Upper lobe of left lung (tissue), 6 donors: ENCODE measurements at regions not wholly inside any gene's neighbourhood (a gene's known extent, or its start where the extent isn't known, plus 50 kb on each side); places are given as distances from the start of the nearest gene placed in this dataset.
"Not testable (repeated sequence)": the region's sequence is repeated elsewhere in the genome, so short reads cannot be mapped to it uniquely, and the experiment has no call there.

ENCODE experiments used
- ATAC-seq, 2 donors: fragments of 200-7000 bp; cut with Tn5 transposase; one replicate each; pipeline ENCODE4 v1.9.1; 2022; ENCODE audit warnings: mild to moderate bottlenecking in 2 of 2, moderate library complexity in 2 of 2; ENCODE audit not compliant: low FRiP score in 2 of 2
- DNase-seq, 2 donors: peaks; one replicate each; pipeline ENCODE4 v3.0.0-alpha.2; 2019 to 2020
- H3K27ac ChIP-seq, 4 donors: fragments of 200-600 bp; sonication (generic); one replicate each; pipeline ENCODE4 v1.5.1; 2016 to 2019
- H3K27me3 ChIP-seq, 4 donors: fragments of 200-600 bp; sonication (generic); one replicate each; pipeline ENCODE4 v1.5.1; 2017 to 2019
- H3K36me3 ChIP-seq, 4 donors: fragments of 200-600 bp; sonication (generic); one replicate each; pipeline ENCODE4 v1.5.1; 2016 to 2019
- H3K4me1 ChIP-seq, 4 donors: fragments of 200-600 bp; sonication (generic); one replicate each; pipeline ENCODE4 v1.5.1; 2018 to 2019
- H3K4me3 ChIP-seq, 4 donors: fragments of 200-600 bp; sonication (generic); one replicate each; pipeline ENCODE4 v1.5.1; 2017 to 2019; ENCODE audit warnings: mild to moderate bottlenecking in 2 of 4, moderate library complexity in 1 of 4
- H3K9me3 ChIP-seq, 4 donors: fragments of 200-600 bp; sonication (generic); one replicate each; pipeline ENCODE4 v1.5.1; 2018 to 2019
- CTCF ChIP-seq, 6 experiments: fragments of 450-650 bp in 4 of 6; fragments of 200-600 bp in 2 of 6; sonication (generic) in 2 of 6; IDR thresholded peaks; one replicate each; pipeline ENCODE4 v1.5.1; 2016 to 2019; ENCODE audit warnings: antibody characterized with exemption in 6 of 6
- EP300 ChIP-seq, 4 donors: sonication (generic); formaldehyde crosslinking; IDR thresholded peaks; one replicate each; pipeline ENCODE4 v1.5.1; 2017; ENCODE audit warnings: antibody characterized with exemption in 4 of 4, control low read depth in 2 of 4
- POLR2A ChIP-seq, 4 donors: fragments of 450-650 bp; IDR thresholded peaks; one replicate each; pipeline ENCODE4 v1.5.1; 2016 to 2017; ENCODE audit warnings: antibody characterized with exemption in 4 of 4, mild to moderate bottlenecking in 2 of 4
- POLR2AphosphoS5 ChIP-seq, 2 donors: sonication (generic); formaldehyde crosslinking; IDR thresholded peaks; one replicate each; pipeline ENCODE4 v1.5.1; 2017; ENCODE audit warnings: antibody characterized with exemption in 2 of 2
- WGBS, 2 donors: methylation state at CpG; one replicate each; pipeline ENCODE4 v1.1.5; 2017 to 2018; 5-methylcytosine and 5-hydroxymethylcytosine counted together
- donor health status: DM: no; HTN: no; CAD: no; lungs with moderate emphysema.
- donor health status: DM: no; HTN: yes; CAD: no; lungs with severe emphysema.

- DNase-seq = no peak
- Histone ChIP-seq H3K9me3 (no peaks in the 10 kb centered on the region), H3K27me3 (no peaks in the 10 kb centered on the region), H3K36me3 (no peaks in the 10 kb centered on the region), H3K4me3 (no peak overlapping the region), H3K27ac (no peak overlapping the region), H3K4me1 (no peaks in the 10 kb centered on the region)
- no peak for TF ChIP-seq EP300 (IDR thresholded peaks at IDR 0.05)
- no peak for TF ChIP-seq POLR2AphosphoS5 (IDR thresholded peaks at IDR 0.05)
- TF ChIP-seq POLR2A (IDR thresholded peaks at IDR 0.05) = no peak
- no peak for ATAC-seq
- 82 to 86% methylated on average over 5 of the region's 5 CpGs for WGBS, 2 donors
Observed at GRCh38 chr6:15908871-15909270, 220.0 kb upstream of the MYLIP start.

- WGBS, 2 donors = 65 to 68% methylated on average over 11 of the region's 11 CpGs
- Histone ChIP-seq H3K27me3 (no peaks in the 10 kb centered on the region), H3K27ac (no peak overlapping the region), H3K9me3 (no peaks in the 10 kb centered on the region), H3K4me1 (no peaks in the 10 kb centered on the region), H3K4me3 (no peak overlapping the region), H3K36me3 (no peaks in the 10 kb centered on the region)
- DNase-seq (no peak), ATAC-seq (no peak)
- TF ChIP-seq EP300 (IDR thresholded peaks at IDR 0.05) = no peak
- TF ChIP-seq POLR2A (IDR thresholded peaks at IDR 0.05) = no peak
- no peak for TF ChIP-seq POLR2AphosphoS5 (IDR thresholded peaks at IDR 0.05)
- no peak for TF ChIP-seq CTCF (IDR thresholded peaks at IDR 0.05)
Observed at GRCh38 chr6:15907914-15908518, 220.9 kb upstream of the MYLIP start.

GRCh38 chr6:15907220-15907913, 221.5 kb upstream of the MYLIP start:
- not testable (repeated sequence) for H3K9me3 ChIP-seq, H3K36me3 ChIP-seq, H3K27ac ChIP-seq, DNase-seq, H3K4me1 ChIP-seq, H3K4me3 ChIP-seq, H3K27me3 ChIP-seq, ATAC-seq
- 72 to 79% methylated on average over 7 of the region's 7 CpGs for WGBS, 2 donors

- no peak for TF ChIP-seq CTCF (IDR thresholded peaks at IDR 0.05)
- TF ChIP-seq POLR2A (IDR thresholded peaks at IDR 0.05) = no peak
- no peak for TF ChIP-seq POLR2AphosphoS5 (IDR thresholded peaks at IDR 0.05)
- TF ChIP-seq EP300 (IDR thresholded peaks at IDR 0.05) = no peak
- Histone ChIP-seq H3K4me1 (no peaks in the 10 kb centered on the region), H3K9me3 (no peaks in the 10 kb centered on the region), H3K36me3 (no peaks in the 10 kb centered on the region), H3K27ac (no peak overlapping the region), H3K4me3 (no peak overlapping the region), H3K27me3 (no peaks in the 10 kb centered on the region)
- no peak for DNase-seq
- no peak for ATAC-seq
- 94 to 95% methylated on average over 10 of the region's 10 CpGs for WGBS, 2 donors
Observed at GRCh38 chr6:15906420-15907016, 222.4 kb upstream of the MYLIP start.

GRCh38 chr6:15905488-15906419, 223.1 kb upstream of the MYLIP start:
- ATAC-seq (no peak), DNase-seq (no peak)
- Histone ChIP-seq H3K27ac (no peak overlapping the region), H3K4me1 (no peaks in the 10 kb centered on the region), H3K9me3 (no peaks in the 10 kb centered on the region), H3K36me3 (no peaks in the 10 kb centered on the region), H3K4me3 (no peak overlapping the region), H3K27me3 (no peaks in the 10 kb centered on the region)
- WGBS, 2 donors = 77 to 78% methylated on average over 8 of the region's 8 CpGs
- TF ChIP-seq EP300 (IDR thresholded peaks at IDR 0.05) (no peak), POLR2AphosphoS5 (IDR thresholded peaks at IDR 0.05) (no peak), POLR2A (IDR thresholded peaks at IDR 0.05) (no peak), CTCF (IDR thresholded peaks at IDR 0.05) (no peak)
